ENCODE measurements at regions not wholly inside any gene's neighbourhood (a gene's known extent, or its start where the extent isn't known, plus 50 kb on each side); places are given as distances from the start of the nearest gene placed in this dataset.

- H3K36me3 ChIP-seq = no peaks in the 10 kb centered on the region
- no peaks in the 10 kb centered on the region for H3K79me2 ChIP-seq (ENCODE audit: low read depth)
- no peaks in the 10 kb centered on the region for H3K4me1 ChIP-seq
- no peaks in the 10 kb centered on the region for H3K9me3 ChIP-seq (ENCODE audit: low read depth)
- H2AFZ ChIP-seq (replicated peaks) = no peak overlapping the region
- no peak overlapping the region for H3K27ac ChIP-seq
- H3K27me3 ChIP-seq = no peaks in the 10 kb centered on the region
- no peak for TF ChIP-seq EZH2 (IDR thresholded peaks at IDR 0.05)
- no peak for TF ChIP-seq CTCF (IDR thresholded peaks at IDR 0.05)
- no peak for TF ChIP-seq EZH2phosphoT487 (IDR thresholded peaks at IDR 0.05)
- H3K27me3 Mint-ChIP-seq (ENCODE audit: insufficient read depth, low read depth) = peaks cover 8% of the 10 kb centered on the region
- H3F3A ChIP-seq (ENCODE audit: low read depth) = no peaks in the 10 kb centered on the region
- H3K4me2 ChIP-seq = no peak overlapping the region
- no peak overlapping the region for H3K4me3 Mint-ChIP-seq
- H3K9ac ChIP-seq = no peak overlapping the region
- H4K20me1 ChIP-seq (ENCODE audit: low read depth) = no peaks in the 10 kb centered on the region
- peaks cover 8% of the 10 kb centered on the region for H3K4me1 Mint-ChIP-seq
- no peak for DNase-seq (ENCODE audit: low spot score)
- H3K9me3 Mint-ChIP-seq = no peaks in the 10 kb centered on the region
- H3K27ac Mint-ChIP-seq = no peak overlapping the region
- no peak overlapping the region for H3K4me3 ChIP-seq
- H3K36me3 Mint-ChIP-seq = no peaks in the 10 kb centered on the region
Observed at GRCh38 chr9:16275795-16276624, 594.5 kb downstream of the BNC2 start.

- no peak for DNase-seq (ENCODE audit: low spot score)
- no peaks in the 10 kb centered on the region for H3K9me3 Mint-ChIP-seq
- TF ChIP-seq CTCF (IDR thresholded peaks at IDR 0.05) (no peak), EZH2 (IDR thresholded peaks at IDR 0.05) (no peak), EZH2phosphoT487 (IDR thresholded peaks at IDR 0.05) (no peak)
- Histone ChIP-seq H3F3A (ENCODE audit: low read depth) (no peaks in the 10 kb centered on the region), H3K4me3 (no peak overlapping the region), H4K20me1 (ENCODE audit: low read depth) (no peaks in the 10 kb centered on the region), H3K27ac (no peak overlapping the region), H3K27me3 (no peaks in the 10 kb centered on the region), H2AFZ (replicated peaks) (no peak overlapping the region), H3K4me1 (no peaks in the 10 kb centered on the region), H3K79me2 (ENCODE audit: low read depth) (no peaks in the 10 kb centered on the region), H3K4me2 (no peak overlapping the region), H3K9ac (no peak overlapping the region), H3K36me3 (no peaks in the 10 kb centered on the region), H3K9me3 (ENCODE audit: low read depth) (no peaks in the 10 kb centered on the region)
- no peaks in the 10 kb centered on the region for H3K36me3 Mint-ChIP-seq
- peak overlapping the region; percentile 36 for H3K27ac Mint-ChIP-seq
- peaks cover 8% of the 10 kb centered on the region for H3K27me3 Mint-ChIP-seq (ENCODE audit: insufficient read depth, low read depth)
- peaks cover 8% of the 10 kb centered on the region for H3K4me1 Mint-ChIP-seq
- no peak overlapping the region for H3K4me3 Mint-ChIP-seq
Observed at GRCh38 chr9:16276866-16277265, 593.6 kb downstream of the BNC2 start.

- DNase-seq (ENCODE audit: low spot score) = no peak
- Mint-ChIP-seq H3K27ac (no peak overlapping the region), H3K4me3 (no peak overlapping the region), H3K27me3 (ENCODE audit: insufficient read depth, low read depth) (peaks cover 8% of the 10 kb centered on the region), H3K4me1 (peaks cover 8% of the 10 kb centered on the region), H3K9me3 (no peaks in the 10 kb centered on the region), H3K36me3 (no peaks in the 10 kb centered on the region)
- Histone ChIP-seq H4K20me1 (ENCODE audit: low read depth) (no peaks in the 10 kb centered on the region), H3K4me1 (no peaks in the 10 kb centered on the region), H3F3A (ENCODE audit: low read depth) (no peaks in the 10 kb centered on the region), H3K27ac (no peak overlapping the region), H3K4me2 (no peak overlapping the region), H3K27me3 (no peaks in the 10 kb centered on the region), H3K9ac (no peak overlapping the region), H3K79me2 (ENCODE audit: low read depth) (no peaks in the 10 kb centered on the region), H3K9me3 (ENCODE audit: low read depth) (no peaks in the 10 kb centered on the region), H2AFZ (replicated peaks) (no peak overlapping the region), H3K4me3 (no peak overlapping the region), H3K36me3 (no peaks in the 10 kb centered on the region)
- TF ChIP-seq EZH2 (IDR thresholded peaks at IDR 0.05) (no peak), EZH2phosphoT487 (IDR thresholded peaks at IDR 0.05) (no peak), CTCF (IDR thresholded peaks at IDR 0.05) (no peak)
Observed at GRCh38 chr9:16277471-16277960, 593.0 kb downstream of the BNC2 start.
